ENCODE measurements at regions not wholly inside any gene's neighbourhood (a gene's known extent, or its start where the extent isn't known, plus 50 kb on each side); places are given as distances from the start of the nearest gene placed in this dataset.

DNA sequence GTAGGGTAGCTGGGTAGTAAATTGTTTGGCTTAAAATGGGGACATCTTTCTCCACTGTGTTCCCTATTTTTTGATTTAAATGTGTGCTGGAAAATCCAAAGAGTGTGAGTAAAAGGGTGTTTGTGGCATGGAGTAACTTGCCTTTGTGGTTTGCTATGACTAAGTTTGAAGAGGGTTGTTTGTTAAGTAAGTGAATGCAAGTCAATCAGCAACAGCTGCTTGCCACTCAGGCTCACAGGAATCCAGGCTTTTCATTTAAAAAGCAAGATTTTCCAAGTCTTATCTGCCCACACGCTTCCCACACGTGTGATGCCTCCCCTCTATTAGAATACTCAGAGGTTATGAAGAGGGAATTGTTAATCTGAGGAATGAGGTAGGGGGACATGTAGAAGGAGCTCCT, 847.7 kb upstream of the RBFOX1 start:
- Histone ChIP-seq H3K79me2 (ENCODE audit: control insufficient read depth, insufficient read depth, low read length) (no peaks in the 10 kb centered on the region), H3K4me2 (ENCODE audit: extremely low read depth, insufficient read depth, low read length) (no peak overlapping the region), H3K27me3 (ENCODE audit: control insufficient read depth, insufficient read depth, low read length) (no peaks in the 10 kb centered on the region), H3K9ac (ENCODE audit: insufficient read depth, low read length) (no peak overlapping the region), H3K4me3 (replicated peaks in 1 of 4; ENCODE audit: control extremely low read depth in 1 of 4, insufficient read depth in 1 of 4, low read depth in 3 of 4, low read length in 4 of 4) (no peak overlapping the region), H3K27ac (ENCODE audit: insufficient read depth, low read length) (no peak overlapping the region), H3K9me3 (ENCODE audit: control insufficient read depth, insufficient read depth, low read depth, low read length) (no peaks in the 10 kb centered on the region), H2AFZ (ENCODE audit: low read length) (no peak overlapping the region), H4K20me1 (ENCODE audit: control insufficient read depth, extremely low read depth, insufficient read depth, low read length) (no peaks in the 10 kb centered on the region), H3K4me1 (ENCODE audit: control insufficient read depth, extremely low read depth, insufficient read depth, low read length) (no peaks in the 10 kb centered on the region), H3K36me3 (ENCODE audit: control insufficient read depth, insufficient read depth, low read length) (no peaks in the 10 kb centered on the region)
- TF ChIP-seq EZH2 (IDR thresholded peaks at IDR 0.05; ENCODE audit: low read length, missing control alignments), result no peak
- TF ChIP-seq, protein P1, sequence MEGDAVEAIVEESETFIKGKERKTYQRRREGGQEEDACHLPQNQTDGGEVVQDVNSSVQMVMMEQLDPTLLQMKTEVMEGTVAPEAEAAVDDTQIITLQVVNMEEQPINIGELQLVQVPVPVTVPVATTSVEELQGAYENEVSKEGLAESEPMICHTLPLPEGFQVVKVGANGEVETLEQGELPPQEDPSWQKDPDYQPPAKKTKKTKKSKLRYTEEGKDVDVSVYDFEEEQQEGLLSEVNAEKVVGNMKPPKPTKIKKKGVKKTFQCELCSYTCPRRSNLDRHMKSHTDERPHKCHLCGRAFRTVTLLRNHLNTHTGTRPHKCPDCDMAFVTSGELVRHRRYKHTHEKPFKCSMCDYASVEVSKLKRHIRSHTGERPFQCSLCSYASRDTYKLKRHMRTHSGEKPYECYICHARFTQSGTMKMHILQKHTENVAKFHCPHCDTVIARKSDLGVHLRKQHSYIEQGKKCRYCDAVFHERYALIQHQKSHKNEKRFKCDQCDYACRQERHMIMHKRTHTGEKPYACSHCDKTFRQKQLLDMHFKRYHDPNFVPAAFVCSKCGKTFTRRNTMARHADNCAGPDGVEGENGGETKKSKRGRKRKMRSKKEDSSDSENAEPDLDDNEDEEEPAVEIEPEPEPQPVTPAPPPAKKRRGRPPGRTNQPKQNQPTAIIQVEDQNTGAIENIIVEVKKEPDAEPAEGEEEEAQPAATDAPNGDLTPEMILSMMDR (conservative IDR thresholded peaks at IDR 0.05 in 1 of 2, IDR thresholded peaks at IDR 0.05 in 1 of 2; ENCODE audit: low read depth in 1 of 2, low read length in 2 of 2), result no peak
- no peak for DNase-seq (ENCODE audit: low read depth in 2 of 2)

DNA sequence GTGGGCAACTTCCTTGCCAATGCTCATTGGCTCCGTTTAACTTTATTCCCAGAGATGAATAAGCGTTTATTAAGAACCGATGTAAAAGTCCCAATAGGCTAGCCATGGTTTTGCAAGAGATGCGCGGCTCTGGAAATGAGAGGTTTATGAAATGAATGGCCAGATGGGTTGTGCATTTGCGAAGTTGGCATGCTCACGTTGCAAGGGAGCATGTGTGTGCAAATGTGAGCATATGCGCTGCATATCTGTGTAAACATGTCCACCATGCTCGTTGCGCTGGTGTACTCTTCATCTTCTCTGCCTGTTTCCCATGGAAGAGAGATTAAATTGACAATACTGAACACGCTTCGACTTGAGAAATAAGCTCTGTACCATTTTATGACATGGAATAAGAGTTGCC, 848.6 kb upstream of the RBFOX1 start:
- Histone ChIP-seq H3K4me3 (replicated peaks in 1 of 4; ENCODE audit: control extremely low read depth in 1 of 4, insufficient read depth in 1 of 4, low read depth in 3 of 4, low read length in 4 of 4) (no peak overlapping the region), H3K9ac (ENCODE audit: insufficient read depth, low read length) (no peak overlapping the region), H2AFZ (ENCODE audit: low read length) (no peak overlapping the region), H3K36me3 (ENCODE audit: control insufficient read depth, insufficient read depth, low read length) (no peaks in the 10 kb centered on the region), H3K79me2 (ENCODE audit: control insufficient read depth, insufficient read depth, low read length) (no peaks in the 10 kb centered on the region), H3K4me1 (ENCODE audit: control insufficient read depth, extremely low read depth, insufficient read depth, low read length) (no peaks in the 10 kb centered on the region), H3K4me2 (ENCODE audit: extremely low read depth, insufficient read depth, low read length) (no peak overlapping the region), H3K27me3 (ENCODE audit: control insufficient read depth, insufficient read depth, low read length) (no peaks in the 10 kb centered on the region), H3K9me3 (ENCODE audit: control insufficient read depth, insufficient read depth, low read depth, low read length) (no peaks in the 10 kb centered on the region), H3K27ac (ENCODE audit: insufficient read depth, low read length) (no peak overlapping the region), H4K20me1 (ENCODE audit: control insufficient read depth, extremely low read depth, insufficient read depth, low read length) (no peaks in the 10 kb centered on the region)
- TF ChIP-seq, protein P1 (conservative IDR thresholded peaks at IDR 0.05 in 1 of 2, IDR thresholded peaks at IDR 0.05 in 1 of 2; ENCODE audit: low read depth in 1 of 2, low read length in 2 of 2), result no peak
- TF ChIP-seq EZH2 (IDR thresholded peaks at IDR 0.05; ENCODE audit: low read length, missing control alignments), result no peak
- no peak for DNase-seq (ENCODE audit: low read depth in 2 of 2)

DNA sequence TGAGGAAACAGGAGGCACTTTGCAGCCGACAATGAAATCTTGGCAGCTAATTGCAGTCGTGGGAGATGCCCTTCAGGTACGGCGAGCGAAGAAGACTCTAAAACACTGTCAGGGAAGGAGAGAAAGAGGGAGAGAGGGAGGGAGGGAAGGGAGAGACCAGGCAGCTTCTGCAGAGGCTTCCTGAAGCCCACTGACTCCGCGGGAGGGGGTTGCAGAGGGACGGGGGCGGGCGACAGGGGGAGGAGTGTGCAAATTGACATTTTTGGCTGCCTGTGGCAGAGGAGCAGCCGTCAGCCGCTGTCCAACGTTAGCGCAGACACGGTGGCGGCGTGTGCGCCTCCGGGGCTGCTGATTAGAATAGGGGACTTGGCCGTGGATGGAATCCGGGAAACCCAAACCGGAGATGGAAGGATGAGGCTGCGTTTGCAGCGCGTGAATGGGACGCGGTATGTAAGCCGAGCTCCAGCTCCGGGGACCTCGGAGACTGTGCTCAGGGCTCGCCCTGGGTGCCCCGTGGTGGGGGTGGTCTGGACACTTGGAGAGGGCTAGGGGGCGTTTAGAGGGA, 849.1 kb upstream of the RBFOX1 start:
- Histone ChIP-seq H3K79me2 (ENCODE audit: control insufficient read depth, insufficient read depth, low read length) (no peaks in the 10 kb centered on the region), H3K4me1 (ENCODE audit: control insufficient read depth, extremely low read depth, insufficient read depth, low read length) (no peaks in the 10 kb centered on the region), H3K9me3 (ENCODE audit: control insufficient read depth, insufficient read depth, low read depth, low read length) (no peaks in the 10 kb centered on the region), H4K20me1 (ENCODE audit: control insufficient read depth, extremely low read depth, insufficient read depth, low read length) (no peaks in the 10 kb centered on the region), H3K36me3 (ENCODE audit: control insufficient read depth, insufficient read depth, low read length) (no peaks in the 10 kb centered on the region), H3K27me3 (ENCODE audit: control insufficient read depth, insufficient read depth, low read length) (no peaks in the 10 kb centered on the region), H3K4me2 (ENCODE audit: extremely low read depth, insufficient read depth, low read length) (no peak overlapping the region), H3K9ac (ENCODE audit: insufficient read depth, low read length) (no peak overlapping the region), H3K4me3 (replicated peaks in 1 of 4; ENCODE audit: control extremely low read depth in 1 of 4, insufficient read depth in 1 of 4, low read depth in 3 of 4, low read length in 4 of 4) (no peak overlapping the region), H2AFZ (ENCODE audit: low read length) (no peak overlapping the region), H3K27ac (ENCODE audit: insufficient read depth, low read length) (no peak overlapping the region)
- no peak for DNase-seq (ENCODE audit: low read depth in 2 of 2)
- TF ChIP-seq, protein P1 (conservative IDR thresholded peaks at IDR 0.05 in 1 of 2, IDR thresholded peaks at IDR 0.05 in 1 of 2; ENCODE audit: low read depth in 1 of 2, low read length in 2 of 2), result no peak
- TF ChIP-seq EZH2 (IDR thresholded peaks at IDR 0.05; ENCODE audit: low read length, missing control alignments), result no peak

Measured in fibroblast of lung (primary cell).